K562 (cell line): ENCODE measurements at regions not wholly inside any gene's neighbourhood (a gene's known extent, or its start where the extent isn't known, plus 50 kb on each side); places are given as distances from the start of the nearest gene placed in this dataset.
A peak's percentile ranks its signal among the peaks of the same experiment; 100 is the strongest.

Source experiments
- ATAC-seq: fragments of 200-7000 bp; cut with Tn5 transposase; 3 replicates; pipeline ENCODE4 v1.9.1; 2020; ENCODE audit warnings: moderate library complexity
- BruUV-seq: library from RNA; stranded (reverse); fragments of 400-500 nt; replicated peaks from 2 replicates; lab custom pipeline; 2021; lab: Mats Ljungman, UMichigan
- CTCF ChIA-PET: fragments of 300-600 bp; formaldehyde crosslinking; extraction: SDS; loops from one replicate; lab custom pipeline; 2021; ENCODE audit warnings: low intra/inter-chr PET ratio; lab: Yijun Ruan, JAX
- POLR2A ChIA-PET: fragments of 300-600, 350-650 bp; sonication (Branson Sonifier 250); formaldehyde crosslinking; extraction: SDS; loops from one replicate; lab custom pipeline; 2021; ENCODE audit warnings: antibody characterized with exemption, inconsistent platforms; lab: Yijun Ruan, JAX
- DNase-seq, 4 experiments: peaks; one replicate each; pipeline versions ENCODE4 v3.0.0 to v3.0.0-alpha.2; 2011 to 2018; ENCODE audit warnings: low spot score in 3 of 4, mixed read lengths in 3 of 4; ENCODE audit errors: extremely low read depth in 1 of 4
- FAIRE-seq: peaks from 2 replicates; lab custom pipeline; 2011; peaks lifted over from hg19 to GRCh38; lab: Jason Lieb, UNC
- H2AFZ ChIP-seq: 2 replicates; pipeline ENCODE4 v1.6.0; 2011; ENCODE audit warnings: low read depth, low read length, control low read depth, inconsistent platforms
- H3K27ac ChIP-seq: fragments of 200-600 bp; 3 replicates; pipeline ENCODE4 v1.8.0; 2011; ENCODE audit warnings: low read depth, mild to moderate bottlenecking, control low read depth, inconsistent platforms, low read length, moderate library complexity, mixed read lengths; ENCODE audit errors: extremely low read depth
- H3K27me3 ChIP-seq, 2 experiments: fragments of 300-600 bp in 1 of 2; 2 replicates in 1 of 2; 3 replicates in 1 of 2; pipeline versions ENCODE4 v1.6.0 to v1.8.0; 2011; ENCODE audit warnings: inconsistent platforms in 2 of 2, low read length in 2 of 2, mild to moderate bottlenecking in 1 of 2, mixed read lengths in 1 of 2, moderate library complexity in 1 of 2; ENCODE audit not compliant: control insufficient read depth in 2 of 2, insufficient read depth in 2 of 2
- H3K36me3 ChIP-seq: fragments of 300-600 bp; 3 replicates; pipeline ENCODE4 v1.8.0; 2011; ENCODE audit warnings: mild to moderate bottlenecking, low read length, inconsistent platforms; ENCODE audit not compliant: control insufficient read depth, insufficient read depth
- H3K4me1 ChIP-seq, 2 experiments: fragments of 200-600 bp in 1 of 2; replicated peaks in 1 of 2; 2 replicates in 1 of 2; 3 replicates in 1 of 2; pipeline versions ENCODE4 v1.5.1 to v1.8.0; 2011; ENCODE audit warnings: inconsistent platforms in 2 of 2, low read length in 2 of 2, mild to moderate bottlenecking in 1 of 2, mixed read lengths in 1 of 2, moderate library complexity in 1 of 2; ENCODE audit not compliant: control insufficient read depth in 2 of 2, insufficient read depth in 2 of 2
- H3K4me2 ChIP-seq: 2 replicates; pipeline ENCODE4 v1.6.1; 2011; ENCODE audit warnings: low read length, control low read depth, inconsistent platforms, mixed read lengths; ENCODE audit not compliant: insufficient read depth
- H3K4me3 ChIP-seq: fragments of 200-600 bp; sonication (generic), shearing (Covaris generic); 2 replicates; pipeline ENCODE4 v1.5.1; 2016; ENCODE audit warnings: control low read depth, inconsistent platforms
- H3K79me2 ChIP-seq: fragments of 200-600 bp; 3 replicates; pipeline ENCODE4 v1.8.0; 2011; ENCODE audit warnings: low read length, inconsistent platforms; ENCODE audit not compliant: control insufficient read depth, insufficient read depth
- H3K9ac ChIP-seq, 2 experiments: 2 replicates each; pipeline versions ENCODE4 v1.6.0 to v1.6.1; 2011; ENCODE audit warnings: low read depth in 2 of 2, low read length in 2 of 2, control low read depth in 1 of 2, inconsistent platforms in 1 of 2, mild to moderate bottlenecking in 1 of 2, mixed read lengths in 1 of 2; ENCODE audit not compliant: insufficient read depth in 1 of 2
- H3K9me1 ChIP-seq: one replicate; pipeline ENCODE4 v1.6.0; 2011; ENCODE audit warnings: inconsistent platforms, mild to moderate bottlenecking, low read length, moderate library complexity; ENCODE audit not compliant: control insufficient read depth, insufficient read depth
- H3K9me3 ChIP-seq: replicated peaks from 2 replicates; pipeline ENCODE4 v1.5.1; 2011; ENCODE audit warnings: low read depth, low read length, inconsistent platforms; ENCODE audit not compliant: control insufficient read depth, insufficient read depth
- H4K20me1 ChIP-seq: replicated peaks from 2 replicates; pipeline ENCODE4 v1.6.1; 2011; ENCODE audit warnings: low read length, inconsistent platforms, mixed read lengths; ENCODE audit not compliant: control insufficient read depth, insufficient read depth
- CBFA2T2 ChIP-seq: fragments of 450-650 bp; conservative IDR thresholded peaks from 2 replicates; pipeline ENCODE4 v1.6.1; 2017; ENCODE audit warnings: mild to moderate bottlenecking
- CEBPG ChIP-seq, 3 experiments: fragments of 200-800 bp in 1 of 3; sonication (Bioruptor generic) in 1 of 3; sonication (generic) in 1 of 3; formaldehyde crosslinking in 1 of 3; IDR thresholded peaks in 2 of 3; conservative IDR thresholded peaks in 1 of 3; 2 replicates each; pipeline versions ENCODE4 v1.6.1 to v1.8.0; 2016 to 2022; ENCODE audit warnings: missing compliant biosample characterization in 2 of 3, missing genetic modification characterization in 2 of 3, mild to moderate bottlenecking in 1 of 3, missing genetic modification reagents in 1 of 3
- EP400 ChIP-seq: fragments of 450-650 bp; IDR thresholded peaks from 2 replicates; pipeline ENCODE4 v1.6.1; 2017; ENCODE audit warnings: antibody characterized with exemption, mild to moderate bottlenecking, moderate library complexity
- EWSR1 ChIP-seq: fragments of 450-650 bp; IDR thresholded peaks from 2 replicates; pipeline ENCODE4 v1.6.1; 2018; ENCODE audit warnings: borderline replicate concordance, mild to moderate bottlenecking, low read depth, moderate library complexity; ENCODE audit not compliant: partially characterized antibody
- KHSRP ChIP-seq: fragments of 450-650 bp; IDR thresholded peaks from 2 replicates; pipeline ENCODE4 v1.6.1; 2017
- MAFK ChIP-seq: IDR thresholded peaks from 2 replicates; pipeline ENCODE4 v1.6.1; 2011; ENCODE audit warnings: low read length, improper control_type of control experiment
- PBX2 ChIP-seq, 2 experiments: IDR thresholded peaks in 1 of 2; conservative IDR thresholded peaks in 1 of 2; 2 replicates each; pipeline ENCODE4 v1.6.1; 2016; ENCODE audit warnings: low read depth in 2 of 2, mild to moderate bottlenecking in 1 of 2, missing compliant biosample characterization in 1 of 2, missing genetic modification characterization in 1 of 2, moderate library complexity in 1 of 2
- RBFOX2 ChIP-seq: fragments of 200-400 bp; formaldehyde crosslinking; IDR thresholded peaks from 2 replicates; pipeline ENCODE4 v1.6.1; 2017; ENCODE audit warnings: low read depth, mild to moderate bottlenecking, low read length, moderate library complexity
- SNRNP70 ChIP-seq: fragments of 200-400 bp; formaldehyde crosslinking; optimal IDR thresholded peaks from 2 replicates; pipeline ENCODE3; 2017; ENCODE audit warnings: low read depth, low read length
- SRSF9 ChIP-seq: fragments of 200-400 bp; formaldehyde crosslinking; IDR thresholded peaks from 2 replicates; pipeline ENCODE4 v1.6.1; 2017; ENCODE audit warnings: low read depth, low read length, borderline replicate concordance
- ZKSCAN1 ChIP-seq: fragments of 150-350 bp; IDR thresholded peaks from 2 replicates; pipeline ENCODE4 v1.6.1; 2016; ENCODE audit warnings: low read depth, low read length
- ZMIZ1 ChIP-seq, 2 experiments: fragments of 150-350 bp in 1 of 2; IDR thresholded peaks; 2 replicates each; pipeline ENCODE4 v1.6.1; 2012 to 2016; ENCODE audit warnings: low read depth in 2 of 2, low read length in 2 of 2, mild to moderate bottlenecking in 1 of 2, moderate library complexity in 1 of 2
- ZNF511 ChIP-seq: sonication (generic); formaldehyde crosslinking; IDR thresholded peaks from 2 replicates; pipeline ENCODE4 v1.8.0; 2022; ENCODE audit warnings: mild to moderate bottlenecking, missing genetic modification reagents
- ZNF639 ChIP-seq, 2 experiments: fragments of 200-800 bp in 1 of 2; sonication (Bioruptor generic) in 1 of 2; sonication (generic) in 1 of 2; formaldehyde crosslinking in 1 of 2; IDR thresholded peaks in 1 of 2; conservative IDR thresholded peaks in 1 of 2; 2 replicates each; pipeline versions ENCODE4 v1.5.0 to v1.6.1; 2016 to 2020; ENCODE audit warnings: missing compliant biosample characterization in 1 of 2, missing genetic modification characterization in 1 of 2, missing genetic modification reagents in 1 of 2
- WGBS: fragments of 100-300 bp; shearing (Covaris generic); methylation state at CpG from one replicate; pipeline ENCODE4 v1.1.6; 2016; ENCODE audit warnings: low coverage, mixed read lengths; ENCODE audit not compliant: insufficient coverage; ENCODE audit errors: missing lambda C conversion rate; 5-methylcytosine and 5-hydroxymethylcytosine counted together
- in situ Hi-C: fragments of 300-500 bp; cut with MboI; formaldehyde crosslinking; loops from 4 replicates; pipeline ENCODE4 v1.15.0; 2018; ENCODE audit warnings: inconsistent platforms, mixed read lengths
- intact Hi-C: fragments of 100-400 bp; cut with micrococcal nuclease; formaldehyde crosslinking; loops from 2 replicates; pipeline ENCODE4 v1.14.2; 2022

GRCh38 chr4:116480546-116480945 is 604.8 kb downstream of the TRAM1L1 start:
- H3K9ac ChIP-seq = no peak overlapping the region
- 2% methylated on average over 3 of the region's 3 CpGs for WGBS
- no peaks in the 10 kb centered on the region for H4K20me1 ChIP-seq
- peak in 1 of 4 experiments; percentile 52 for DNase-seq
- no peak overlapping the region for H2AFZ ChIP-seq
- H3K9me1 ChIP-seq = no peaks in the 10 kb centered on the region
- no peak for ATAC-seq
- no peak overlapping the region for H3K4me3 ChIP-seq
- H3K27me3 ChIP-seq = no peaks in the 10 kb centered on the region
- intact Hi-C loops = no loop called here
- CTCF ChIA-PET = no interaction called here
- H3K4me1 ChIP-seq = no peaks in the 10 kb centered on the region
- H3K9me3 ChIP-seq = no peaks in the 10 kb centered on the region; the same call in 1 of the 2 replicates
- no peak overlapping the region for H3K4me2 ChIP-seq
- in situ Hi-C loops = no loop called here
- BruUV-seq = no TSS peak
- no peaks in the 10 kb centered on the region for H3K79me2 ChIP-seq
- no peaks in the 10 kb centered on the region for H3K36me3 ChIP-seq
- H3K27ac ChIP-seq = no peak overlapping the region
- FAIRE-seq = no peak
- POLR2A ChIA-PET = no interaction called here
- TF ChIP-seq CEBPG (CRISPR knock-in tag; IDR thresholded peaks at IDR 0.05) (no peak), CEBPG (tag; conservative IDR thresholded peaks at IDR 0.05 in 1 of 2, IDR thresholded peaks at IDR 0.05 in 1 of 2) (no peak), EWSR1 (no peak), MAFK (no peak), SRSF9 (no peak), ZNF511 (CRISPR knock-in tag) (no peak), ZKSCAN1 (no peak), SNRNP70 (no peak), PBX2 (CRISPR knock-in tag; IDR thresholded peaks at IDR 0.05; ENCODE audit: low read depth) (no peak), PBX2 (tag; conservative IDR thresholded peaks at IDR 0.05; ENCODE audit: low read depth) (peak; percentile 72), KHSRP (no peak), ZNF639 (CRISPR knock-in tag; conservative IDR thresholded peaks at IDR 0.05 in 1 of 2, IDR thresholded peaks at IDR 0.05 in 1 of 2) (no peak), EP400 (no peak), CBFA2T2 (no peak), ZMIZ1 (IDR thresholded peaks at IDR 0.05; ENCODE audit: low read depth in 2 of 2, low read length in 2 of 2) (no peak), RBFOX2 (no peak)
